ENCODE measurements at regions not wholly inside any gene's neighbourhood (a gene's known extent, or its start where the extent isn't known, plus 50 kb on each side); places are given as distances from the start of the nearest gene placed in this dataset.

- TF ChIP-seq CTCF (IDR thresholded peaks at IDR 0.05; ENCODE audit: low read length, missing control alignments), result no peak
- DNase-seq (ENCODE audit: low read depth), result no peak
- H3K4me3 ChIP-seq (replicated peaks; ENCODE audit: low read depth, low read length), result no peak overlapping the region
These were observed 147.8 kb upstream of the DPT start for GRCh38 chr1:168876830-168877229.

- TF ChIP-seq CTCF (IDR thresholded peaks at IDR 0.05; ENCODE audit: low read length, missing control alignments), result no peak
- peak overlapping the region; percentile 26 for H3K4me3 ChIP-seq (replicated peaks; ENCODE audit: low read depth, low read length)
- peak; percentile 60 for DNase-seq (ENCODE audit: low read depth)
These were observed 151.1 kb upstream of the DPT start for GRCh38 chr1:168879896-168880734.

- DNase-seq (ENCODE audit: low read depth), result no peak
- H3K4me3 ChIP-seq (replicated peaks; ENCODE audit: low read depth, low read length), result no peak overlapping the region
- TF ChIP-seq CTCF (IDR thresholded peaks at IDR 0.05; ENCODE audit: low read length, missing control alignments), result no peak
These were observed 152.8 kb upstream of the DPT start for GRCh38 chr1:168881656-168882260.

- TF ChIP-seq CTCF (IDR thresholded peaks at IDR 0.05; ENCODE audit: low read length, missing control alignments), result no peak
These were observed 158.4 kb upstream of the DPT start for GRCh38 chr1:168887381-168887780.

GRCh38 chr1:168888418-168888817 lies 159.4 kb upstream of the DPT start:
- H3K4me3 ChIP-seq (replicated peaks; ENCODE audit: low read depth, low read length), result no peak overlapping the region
- TF ChIP-seq CTCF (IDR thresholded peaks at IDR 0.05; ENCODE audit: low read length, missing control alignments), result no peak
- no peak for DNase-seq (ENCODE audit: low read depth)

More at GRCh38 chr1:168887381-168887780, 158.4 kb upstream of the DPT start:
- no peak for DNase-seq (ENCODE audit: low read depth)
- no peak overlapping the region for H3K4me3 ChIP-seq (replicated peaks; ENCODE audit: low read depth, low read length)

- DNase-seq (ENCODE audit: low read depth), result peak; percentile 14
- no peak for TF ChIP-seq CTCF (IDR thresholded peaks at IDR 0.05; ENCODE audit: low read length, missing control alignments)
- no peak overlapping the region for H3K4me3 ChIP-seq (replicated peaks; ENCODE audit: low read depth, low read length)
These were observed 163.9 kb upstream of the DPT start for GRCh38 chr1:168892931-168893330.

Data from fibroblast of pulmonary artery (primary cell).